ENCODE measurements at regions not wholly inside any gene's neighbourhood (a gene's known extent, or its start where the extent isn't known, plus 50 kb on each side); places are given as distances from the start of the nearest gene placed in this dataset.

DNA sequence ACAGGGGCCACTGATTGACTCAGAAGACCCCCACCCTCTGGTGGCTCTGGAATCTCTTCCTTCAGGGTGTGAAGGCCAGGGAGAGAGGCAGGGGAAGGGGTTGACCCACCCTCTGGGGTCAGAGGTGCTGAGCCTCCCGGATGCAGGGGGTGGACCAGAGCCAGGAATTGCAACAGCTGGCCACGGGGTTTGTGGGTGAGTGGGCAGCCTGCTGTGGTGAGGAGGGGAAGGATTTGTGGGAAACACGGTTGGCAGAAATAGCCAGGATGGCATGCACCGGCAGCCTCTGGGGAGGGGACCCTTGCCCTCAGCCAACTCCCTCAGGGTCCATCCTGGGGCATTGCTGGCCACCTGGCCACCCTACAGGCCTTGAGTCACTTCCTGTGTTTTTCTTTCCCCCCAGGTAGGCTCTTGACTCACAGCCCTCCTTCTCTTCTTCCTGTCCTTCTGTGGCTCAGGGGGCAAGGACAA, 92.8 kb downstream of the MRPL14 start:
- no peaks in the 10 kb centered on the region for H3K9me3 ChIP-seq (ENCODE audit: low read length)
- H3K27ac ChIP-seq (ENCODE audit: low read depth, low read length) = no peak overlapping the region
- no peaks in the 10 kb centered on the region for H3K27me3 ChIP-seq (ENCODE audit: control insufficient read depth in 1 of 2, insufficient read depth in 2 of 2, low read length in 2 of 2)
- H3K4me3 ChIP-seq (ENCODE audit: low read depth in 1 of 2, low read length in 2 of 2) = no peak overlapping the region
- H3K9ac ChIP-seq (ENCODE audit: low read length) = no peak overlapping the region
- no peaks in the 10 kb centered on the region for H3K36me3 ChIP-seq (ENCODE audit: insufficient read depth, low read length)
- H3K4me1 ChIP-seq (ENCODE audit: insufficient read depth, low read length) = no peaks in the 10 kb centered on the region

DNA sequence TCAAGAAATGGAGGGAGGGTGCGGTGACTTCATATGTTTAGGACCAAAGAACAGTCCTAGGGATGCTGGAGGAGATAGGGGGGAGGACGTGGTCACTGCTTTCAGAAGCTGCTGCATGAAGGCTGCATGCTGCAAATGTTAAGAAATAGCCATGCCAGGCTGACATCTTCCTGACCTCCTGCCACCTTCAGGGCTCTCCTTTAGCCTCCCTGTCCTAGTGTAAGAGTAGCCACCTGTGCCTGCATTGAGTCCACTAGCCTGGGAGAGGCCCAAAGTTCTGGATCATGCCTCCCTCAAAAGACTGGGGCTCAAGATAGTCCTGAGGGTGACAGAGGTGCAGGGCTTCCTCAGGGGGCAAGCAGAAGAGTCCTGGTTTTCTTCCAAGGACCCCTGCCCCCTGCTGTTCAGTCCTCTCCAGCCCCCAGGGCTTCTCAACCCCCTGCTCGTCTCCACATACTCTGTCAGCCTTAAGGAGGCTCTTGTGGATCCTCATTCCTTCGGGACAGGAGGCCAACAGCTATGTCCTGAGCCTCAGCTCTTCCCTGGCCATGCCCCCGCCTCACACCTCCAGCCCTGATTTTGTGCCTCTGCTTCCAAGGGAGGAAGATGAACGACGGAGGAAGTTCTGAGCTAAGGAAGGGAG, 96.3 kb downstream of the MRPL14 start:
- Histone ChIP-seq H3K9me3 (ENCODE audit: low read length) (no peaks in the 10 kb centered on the region), H3K4me3 (ENCODE audit: low read depth in 1 of 2, low read length in 2 of 2) (no peak overlapping the region), H3K36me3 (ENCODE audit: insufficient read depth, low read length) (no peaks in the 10 kb centered on the region), H3K4me1 (ENCODE audit: insufficient read depth, low read length) (peaks cover 6% of the 10 kb centered on the region), H3K9ac (ENCODE audit: low read length) (no peak overlapping the region), H3K27me3 (ENCODE audit: control insufficient read depth in 1 of 2, insufficient read depth in 2 of 2, low read length in 2 of 2) (no peaks in the 10 kb centered on the region), H3K27ac (ENCODE audit: low read depth, low read length) (no peak overlapping the region)

DNA sequence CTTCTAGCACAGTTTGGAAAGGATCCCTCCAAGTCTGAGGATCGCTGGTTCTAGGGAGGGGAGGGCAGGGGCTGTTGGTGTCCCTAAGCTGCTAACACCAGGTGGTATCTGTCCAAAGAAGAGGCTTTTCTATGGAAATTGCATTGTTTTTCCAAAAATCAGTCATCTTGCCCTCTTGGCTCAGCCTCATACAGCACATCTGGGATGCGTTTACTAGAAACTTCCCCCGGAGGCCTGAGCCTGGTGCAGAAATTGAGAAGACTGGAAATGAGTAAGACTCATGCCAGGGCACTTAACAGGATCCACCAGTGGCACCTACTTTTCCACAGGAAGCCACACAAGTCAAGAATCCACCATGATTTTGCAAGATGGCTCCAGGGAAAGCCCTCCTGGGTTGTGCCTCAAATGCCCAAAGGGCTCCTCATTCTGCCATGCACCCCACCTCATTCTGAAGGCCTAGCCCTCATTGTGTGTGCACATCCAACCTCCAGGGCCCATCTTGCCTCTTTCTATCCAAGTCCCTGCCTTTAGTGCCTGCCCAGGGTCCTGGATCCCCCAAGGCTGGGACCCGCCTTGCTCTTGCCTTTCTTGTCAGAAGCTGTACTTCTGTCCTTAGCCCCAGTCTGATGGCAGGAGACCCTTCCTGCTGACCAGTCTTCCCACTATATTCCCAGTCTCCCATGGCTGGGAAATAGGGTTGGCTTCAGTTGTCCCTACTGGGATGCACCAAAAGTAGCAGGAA, 97.6 kb downstream of the MRPL14 start:
- no peak overlapping the region for H3K27ac ChIP-seq (ENCODE audit: low read depth, low read length)
- H3K36me3 ChIP-seq (ENCODE audit: insufficient read depth, low read length) = no peaks in the 10 kb centered on the region
- no peak overlapping the region for H3K9ac ChIP-seq (ENCODE audit: low read length)
- no peaks in the 10 kb centered on the region for H3K9me3 ChIP-seq (ENCODE audit: low read length)
- H3K27me3 ChIP-seq (ENCODE audit: control insufficient read depth in 1 of 2, insufficient read depth in 2 of 2, low read length in 2 of 2) = no peaks in the 10 kb centered on the region
- H3K4me1 ChIP-seq (ENCODE audit: insufficient read depth, low read length) = peaks cover 6% of the 10 kb centered on the region
- H3K4me3 ChIP-seq (ENCODE audit: low read depth in 1 of 2, low read length in 2 of 2) = no peak overlapping the region

DNA sequence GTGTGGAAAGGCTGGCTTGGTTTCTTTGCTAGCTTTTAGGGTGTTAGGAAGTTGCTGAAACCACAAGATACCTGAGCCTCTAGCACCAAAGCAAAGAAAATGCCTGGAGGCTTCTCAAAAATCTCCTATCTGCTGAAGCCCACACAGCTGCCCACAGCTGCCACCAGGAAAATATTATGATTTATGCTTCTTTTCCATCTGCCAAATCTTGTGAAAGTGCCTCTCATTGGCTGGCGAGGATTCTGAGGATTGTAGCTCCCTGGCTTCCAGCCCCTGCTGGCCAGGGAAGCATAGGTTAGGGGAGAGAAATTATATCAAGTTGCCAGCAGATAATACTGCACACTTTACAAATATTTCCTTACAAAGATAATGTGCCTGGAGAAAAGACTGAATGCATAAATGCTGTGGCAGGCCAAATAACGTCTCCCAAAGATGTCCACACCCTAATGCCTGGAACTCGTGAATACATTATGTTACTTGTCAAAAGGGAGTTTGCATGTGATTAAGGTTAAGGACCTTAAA, 98.4 kb downstream of the MRPL14 start:
- H3K9ac ChIP-seq (ENCODE audit: low read length) = no peak overlapping the region
- H3K27me3 ChIP-seq (ENCODE audit: control insufficient read depth in 1 of 2, insufficient read depth in 2 of 2, low read length in 2 of 2) = no peaks in the 10 kb centered on the region
- no peaks in the 10 kb centered on the region for H3K9me3 ChIP-seq (ENCODE audit: low read length)
- peaks cover 6% of the 10 kb centered on the region for H3K4me1 ChIP-seq (ENCODE audit: insufficient read depth, low read length)
- H3K36me3 ChIP-seq (ENCODE audit: insufficient read depth, low read length) = no peaks in the 10 kb centered on the region
- no peak overlapping the region for H3K27ac ChIP-seq (ENCODE audit: low read depth, low read length)
- no peak overlapping the region for H3K4me3 ChIP-seq (ENCODE audit: low read depth in 1 of 2, low read length in 2 of 2)

DNA sequence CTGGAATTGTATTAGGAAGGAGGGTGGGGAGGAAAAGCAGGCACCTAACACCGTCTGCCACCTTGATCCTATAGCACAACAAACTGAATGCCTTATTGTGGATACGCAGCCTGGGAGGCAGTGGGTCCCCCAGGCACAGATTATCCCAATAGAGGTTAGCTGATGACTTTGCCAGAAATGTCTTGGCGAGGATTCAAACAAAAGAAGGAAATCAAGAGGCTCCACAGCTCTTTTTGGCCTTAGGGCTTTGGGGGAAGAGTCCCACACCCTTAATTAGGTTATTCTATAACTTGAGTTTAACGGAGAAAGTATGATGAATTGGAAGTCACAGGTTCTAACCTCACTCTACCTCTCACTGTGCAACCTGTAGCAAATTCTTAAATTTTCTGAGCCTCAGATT, 102.0 kb downstream of the MRPL14 start:
- Histone ChIP-seq H3K4me1 (ENCODE audit: insufficient read depth, low read length) (peaks cover 11% of the 10 kb centered on the region), H3K4me3 (ENCODE audit: low read depth in 1 of 2, low read length in 2 of 2) (no peak overlapping the region), H3K9ac (ENCODE audit: low read length) (no peak overlapping the region), H3K27ac (ENCODE audit: low read depth, low read length) (no peak overlapping the region), H3K36me3 (ENCODE audit: insufficient read depth, low read length) (no peaks in the 10 kb centered on the region), H3K9me3 (ENCODE audit: low read length) (no peaks in the 10 kb centered on the region), H3K27me3 (ENCODE audit: control insufficient read depth in 1 of 2, insufficient read depth in 2 of 2, low read length in 2 of 2) (no peaks in the 10 kb centered on the region)

DNA sequence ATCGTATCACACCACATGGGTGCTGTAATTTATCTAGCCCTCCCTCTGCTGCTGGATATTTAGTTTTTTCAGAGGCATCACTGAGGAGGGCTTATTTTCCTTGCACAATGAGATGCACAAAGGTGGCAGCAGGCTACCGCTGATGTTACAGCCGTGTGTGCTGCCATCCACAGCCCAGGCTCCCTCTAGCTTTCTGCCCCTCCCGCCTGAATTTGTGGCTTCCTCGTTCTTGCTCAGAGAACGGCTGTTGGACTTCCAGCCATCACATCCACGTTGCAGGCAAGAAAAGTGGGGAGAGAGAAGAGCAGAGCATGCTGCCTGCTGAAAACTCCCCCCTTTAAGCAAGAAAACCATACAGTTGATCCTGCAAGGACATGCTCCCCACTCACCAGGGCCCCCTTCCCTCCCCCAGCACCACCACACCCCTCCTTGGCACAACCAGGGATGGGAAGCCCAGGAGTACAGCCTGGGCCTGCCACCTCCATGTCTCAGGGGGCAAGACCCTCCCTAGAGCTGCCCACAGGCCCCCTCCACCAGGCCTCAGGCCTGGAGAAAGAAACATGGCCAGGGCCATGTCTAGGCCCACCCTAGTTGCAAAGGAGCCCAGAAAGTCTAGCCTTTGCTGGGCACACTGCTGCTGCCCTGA, 102.6 kb downstream of the MRPL14 start:
- Histone ChIP-seq H3K9me3 (ENCODE audit: low read length) (no peaks in the 10 kb centered on the region), H3K4me3 (ENCODE audit: low read depth in 1 of 2, low read length in 2 of 2) (no peak overlapping the region), H3K27me3 (ENCODE audit: control insufficient read depth in 1 of 2, insufficient read depth in 2 of 2, low read length in 2 of 2) (no peaks in the 10 kb centered on the region), H3K27ac (ENCODE audit: low read depth, low read length) (no peak overlapping the region), H3K4me1 (ENCODE audit: insufficient read depth, low read length) (peaks cover 12% of the 10 kb centered on the region), H3K9ac (ENCODE audit: low read length) (no peak overlapping the region), H3K36me3 (ENCODE audit: insufficient read depth, low read length) (no peaks in the 10 kb centered on the region)

DNA sequence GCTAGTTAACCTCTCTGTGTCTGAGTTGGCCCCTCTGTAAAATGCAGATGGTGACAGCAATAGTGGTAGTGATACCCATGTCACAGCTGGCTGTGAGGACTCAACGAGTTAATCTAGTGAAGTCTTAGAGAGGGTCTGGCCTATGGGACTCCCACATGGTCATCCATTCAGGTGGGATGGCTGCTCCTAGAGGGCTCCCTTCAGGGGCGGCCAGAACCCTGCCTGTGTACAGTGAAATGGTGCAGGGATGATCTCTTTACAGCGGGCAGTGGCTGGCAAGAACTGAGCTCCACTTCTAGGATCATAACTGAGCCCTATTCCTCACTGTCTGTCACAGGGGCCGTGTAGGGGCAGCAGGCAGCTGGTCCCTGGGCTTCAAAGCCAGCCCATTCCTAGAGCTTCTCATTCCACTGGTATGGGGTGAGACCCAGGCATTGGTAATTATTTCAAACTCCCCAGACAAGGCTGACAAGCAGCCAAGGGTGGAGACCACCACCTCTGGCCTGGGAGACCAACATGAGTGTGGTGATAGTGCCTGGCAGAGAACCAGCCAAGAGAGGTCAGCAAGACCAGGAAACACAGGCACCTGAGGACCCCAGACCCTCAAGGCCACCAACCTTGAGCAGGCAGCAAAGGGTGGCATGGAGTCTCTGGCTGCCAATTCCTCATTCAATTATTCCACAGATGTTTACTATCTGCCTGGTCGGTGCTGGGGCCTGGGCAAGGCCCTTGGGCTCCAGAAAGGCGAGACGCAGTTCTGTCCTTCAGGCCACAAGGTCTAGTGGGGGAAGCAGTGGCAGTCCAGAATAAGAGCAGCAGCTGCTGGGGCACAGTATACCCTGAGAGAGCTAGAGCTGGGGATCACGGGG, 103.4 kb downstream of the MRPL14 start:
- H3K36me3 ChIP-seq (ENCODE audit: insufficient read depth, low read length) = no peaks in the 10 kb centered on the region
- H3K4me3 ChIP-seq (ENCODE audit: low read depth in 1 of 2, low read length in 2 of 2) = no peak overlapping the region
- no peak overlapping the region for H3K9ac ChIP-seq (ENCODE audit: low read length)
- H3K27me3 ChIP-seq (ENCODE audit: control insufficient read depth in 1 of 2, insufficient read depth in 2 of 2, low read length in 2 of 2) = no peaks in the 10 kb centered on the region
- peaks cover 9% of the 10 kb centered on the region for H3K4me1 ChIP-seq (ENCODE audit: insufficient read depth, low read length)
- H3K9me3 ChIP-seq (ENCODE audit: low read length) = no peaks in the 10 kb centered on the region
- no peak overlapping the region for H3K27ac ChIP-seq (ENCODE audit: low read depth, low read length)

DNA sequence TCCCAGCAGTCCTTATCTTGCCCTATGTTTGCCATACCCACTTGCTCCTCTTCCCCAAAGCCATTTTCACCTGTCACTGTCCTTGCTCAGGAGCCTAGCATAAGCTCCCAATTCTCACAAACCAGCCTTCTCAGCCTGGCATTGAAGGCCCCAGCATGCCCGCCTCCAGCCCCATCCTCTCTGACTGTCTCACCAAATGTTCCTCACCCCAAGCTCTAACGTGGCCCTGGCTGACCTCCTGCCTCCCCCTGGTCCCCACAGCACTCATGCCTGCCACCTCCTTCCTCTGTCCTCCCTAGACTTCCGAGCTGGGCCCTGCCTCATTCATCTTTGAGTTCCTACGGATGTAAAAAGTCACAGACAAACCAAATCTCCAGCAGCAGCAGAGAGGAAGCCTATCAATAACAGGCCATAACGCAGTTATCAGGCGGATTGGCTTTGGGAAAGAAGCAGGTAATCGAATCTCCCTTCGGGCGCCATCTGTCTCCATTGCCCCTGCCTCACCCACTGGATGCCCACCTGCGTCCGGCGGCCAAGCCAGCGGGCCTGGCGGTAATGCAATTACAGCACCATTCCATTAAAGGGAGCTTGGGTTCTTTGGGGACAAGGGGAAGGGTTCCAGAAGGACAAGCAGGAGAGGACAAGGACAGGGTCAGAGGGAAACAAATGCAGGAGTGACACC, 104.4 kb downstream of the MRPL14 start:
- Histone ChIP-seq H3K36me3 (ENCODE audit: insufficient read depth, low read length) (no peaks in the 10 kb centered on the region), H3K4me3 (ENCODE audit: low read depth in 1 of 2, low read length in 2 of 2) (no peak overlapping the region), H3K27ac (ENCODE audit: low read depth, low read length) (no peak overlapping the region), H3K27me3 (ENCODE audit: control insufficient read depth in 1 of 2, insufficient read depth in 2 of 2, low read length in 2 of 2) (no peaks in the 10 kb centered on the region), H3K9me3 (ENCODE audit: low read length) (no peaks in the 10 kb centered on the region), H3K4me1 (ENCODE audit: insufficient read depth, low read length) (peaks cover 6% of the 10 kb centered on the region), H3K9ac (ENCODE audit: low read length) (no peak overlapping the region)

DNA sequence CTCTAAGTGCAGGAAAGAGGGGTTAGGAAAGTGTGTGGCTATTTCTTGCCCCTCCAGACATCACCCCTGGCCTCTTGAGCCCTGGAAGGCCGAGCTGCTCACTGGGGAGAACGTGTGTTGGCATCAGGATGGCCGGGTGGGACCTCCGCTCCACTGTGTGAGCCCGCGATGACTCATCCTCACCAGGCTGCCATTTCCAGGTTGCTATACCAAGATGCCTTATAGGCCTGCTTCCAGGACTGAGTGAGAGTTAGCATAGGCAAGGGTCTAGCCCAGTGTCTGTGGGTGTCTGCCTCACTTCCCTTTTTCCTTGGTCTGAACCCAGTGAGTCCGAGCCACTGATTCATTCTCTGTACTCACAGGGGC, 105.0 kb downstream of the MRPL14 start:
- no peak overlapping the region for H3K27ac ChIP-seq (ENCODE audit: low read depth, low read length)

DNA sequence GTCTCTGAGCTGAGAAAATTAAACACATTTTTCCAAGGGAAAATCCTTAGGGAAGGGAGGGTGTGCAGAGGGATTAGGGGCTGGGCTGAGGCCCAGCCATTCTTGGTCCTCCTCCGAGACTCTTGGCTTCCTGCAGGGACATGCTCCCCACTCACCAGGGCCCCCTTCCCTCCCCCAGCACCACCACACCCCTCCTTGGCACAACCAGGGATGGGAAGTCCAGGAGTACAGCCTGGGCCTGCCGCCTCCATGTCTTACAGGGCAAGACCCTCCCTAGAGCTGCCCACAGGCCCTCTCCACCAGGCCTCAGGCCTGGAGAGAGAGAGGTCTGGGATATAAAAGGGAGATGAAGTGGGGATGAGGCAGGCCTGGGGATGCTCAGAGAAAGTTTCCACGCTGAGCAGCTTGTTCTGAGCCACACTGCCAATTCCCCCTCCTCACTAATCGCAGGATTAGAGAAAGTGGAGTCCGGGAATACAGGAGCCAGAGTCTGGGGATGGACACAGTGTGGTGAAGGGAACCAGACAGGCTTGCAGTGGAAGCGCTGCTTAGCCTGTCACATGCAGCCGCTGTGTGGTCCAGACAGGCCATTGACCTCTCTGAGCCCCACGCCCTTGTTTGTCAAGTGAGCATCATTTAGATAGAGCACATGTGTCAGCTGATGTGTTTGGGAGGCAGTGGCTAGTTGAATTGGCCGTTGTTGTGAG, 105.5 kb downstream of the MRPL14 start:
- Histone ChIP-seq H3K27me3 (ENCODE audit: control insufficient read depth in 1 of 2, insufficient read depth in 2 of 2, low read length in 2 of 2) (no peaks in the 10 kb centered on the region), H3K4me1 (ENCODE audit: insufficient read depth, low read length) (peaks cover 6% of the 10 kb centered on the region), H3K9ac (ENCODE audit: low read length) (no peak overlapping the region), H3K4me3 (ENCODE audit: low read depth in 1 of 2, low read length in 2 of 2) (no peak overlapping the region), H3K9me3 (ENCODE audit: low read length) (no peaks in the 10 kb centered on the region), H3K36me3 (ENCODE audit: insufficient read depth, low read length) (no peaks in the 10 kb centered on the region), H3K27ac (ENCODE audit: low read depth, low read length) (no peak overlapping the region)

More for the DNA sequence above, 105.0 kb downstream of the MRPL14 start:
- peaks cover 6% of the 10 kb centered on the region for H3K4me1 ChIP-seq (ENCODE audit: insufficient read depth, low read length)
- no peaks in the 10 kb centered on the region for H3K9me3 ChIP-seq (ENCODE audit: low read length)
- no peaks in the 10 kb centered on the region for H3K36me3 ChIP-seq (ENCODE audit: insufficient read depth, low read length)
- H3K9ac ChIP-seq (ENCODE audit: low read length) = no peak overlapping the region
- H3K4me3 ChIP-seq (ENCODE audit: low read depth in 1 of 2, low read length in 2 of 2) = no peak overlapping the region
- H3K27me3 ChIP-seq (ENCODE audit: control insufficient read depth in 1 of 2, insufficient read depth in 2 of 2, low read length in 2 of 2) = no peaks in the 10 kb centered on the region

Measured in muscle layer of colon (tissue), 2 donors.